ENCODE measurements at regions not wholly inside any gene's neighbourhood (a gene's known extent, or its start where the extent isn't known, plus 50 kb on each side); places are given as distances from the start of the nearest gene placed in this dataset.
"Not testable (repeated sequence)": the region's sequence is repeated elsewhere in the genome, so short reads cannot be mapped to it uniquely, and the experiment has no call there.

DNA sequence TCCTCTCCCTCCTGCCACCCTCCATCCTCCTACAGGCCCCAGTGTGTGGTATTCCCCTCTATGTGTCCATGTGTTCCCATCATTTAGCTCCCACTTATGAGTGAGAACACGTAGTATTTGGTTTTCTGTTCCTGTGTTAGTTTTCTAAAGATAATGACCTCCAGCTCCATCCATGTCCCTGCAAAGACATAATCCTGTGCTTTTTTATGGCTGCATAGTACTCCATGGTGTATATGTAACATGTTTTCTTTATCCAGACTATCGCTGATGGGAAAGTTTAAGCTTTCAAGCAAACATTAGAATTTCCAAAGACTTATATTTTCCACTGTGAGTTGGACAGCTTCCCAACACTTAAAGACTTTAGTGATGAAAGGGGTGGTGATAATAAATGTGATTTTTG, 105.9 kb upstream of the PIAS1 start:
- no peaks in the 10 kb centered on the region for H3K79me2 ChIP-seq (ENCODE audit: insufficient read depth, low read length)
- H3K23me2 ChIP-seq (ENCODE audit: insufficient read length, low read depth, low read length, poor library complexity, severe bottlenecking): no peaks in the 10 kb centered on the region
- no peak overlapping the region for H4K8ac ChIP-seq (replicated peaks; ENCODE audit: insufficient read length, low read depth, low read length)
- no peak overlapping the region for H2BK15ac ChIP-seq (ENCODE audit: low read depth, low read length)
- TF ChIP-seq, protein P1, sequence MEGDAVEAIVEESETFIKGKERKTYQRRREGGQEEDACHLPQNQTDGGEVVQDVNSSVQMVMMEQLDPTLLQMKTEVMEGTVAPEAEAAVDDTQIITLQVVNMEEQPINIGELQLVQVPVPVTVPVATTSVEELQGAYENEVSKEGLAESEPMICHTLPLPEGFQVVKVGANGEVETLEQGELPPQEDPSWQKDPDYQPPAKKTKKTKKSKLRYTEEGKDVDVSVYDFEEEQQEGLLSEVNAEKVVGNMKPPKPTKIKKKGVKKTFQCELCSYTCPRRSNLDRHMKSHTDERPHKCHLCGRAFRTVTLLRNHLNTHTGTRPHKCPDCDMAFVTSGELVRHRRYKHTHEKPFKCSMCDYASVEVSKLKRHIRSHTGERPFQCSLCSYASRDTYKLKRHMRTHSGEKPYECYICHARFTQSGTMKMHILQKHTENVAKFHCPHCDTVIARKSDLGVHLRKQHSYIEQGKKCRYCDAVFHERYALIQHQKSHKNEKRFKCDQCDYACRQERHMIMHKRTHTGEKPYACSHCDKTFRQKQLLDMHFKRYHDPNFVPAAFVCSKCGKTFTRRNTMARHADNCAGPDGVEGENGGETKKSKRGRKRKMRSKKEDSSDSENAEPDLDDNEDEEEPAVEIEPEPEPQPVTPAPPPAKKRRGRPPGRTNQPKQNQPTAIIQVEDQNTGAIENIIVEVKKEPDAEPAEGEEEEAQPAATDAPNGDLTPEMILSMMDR (conservative IDR thresholded peaks at IDR 0.05): no peak
- H3K56ac ChIP-seq (ENCODE audit: insufficient read length, low read depth, low read length): no peak overlapping the region
- H3K79me1 ChIP-seq (ENCODE audit: insufficient read depth, low read depth, low read length, poor library complexity, severe bottlenecking): no peaks in the 10 kb centered on the region
- H3K27ac ChIP-seq (ENCODE audit: insufficient read length, low read depth, low read length): no peak overlapping the region
- no peaks in the 10 kb centered on the region for H3K27me3 ChIP-seq (ENCODE audit: insufficient read depth, low read length)
- H2AFZ ChIP-seq (ENCODE audit: low read length): no peak overlapping the region
- no peak for DNase-seq
- no peak overlapping the region for H3K23ac ChIP-seq (ENCODE audit: insufficient read length, low read depth, low read length)
- no CpG with 5 or more reads among the region's 2 CpGs for WGBS (ENCODE audit: extremely low coverage, insufficient read length, low lambda C conversion rate)
- H2AK5ac ChIP-seq (ENCODE audit: insufficient read length, low read length): no peak overlapping the region
- no peaks in the 10 kb centered on the region; a peak in 1 of 7 replicates for H3K36me3 Mint-ChIP-seq (ENCODE audit: insufficient read depth in 1 of 3, low read depth in 3 of 3)
- no peaks in the 10 kb centered on the region for H3K4me1 ChIP-seq (ENCODE audit: insufficient read depth, low read length)
- H3K27ac Mint-ChIP-seq: no peak overlapping the region
- H2BK5ac ChIP-seq (ENCODE audit: insufficient read length, low read length): no peak overlapping the region
- H4K20me1 ChIP-seq (ENCODE audit: control insufficient read depth, insufficient read depth, insufficient read length): no peaks in the 10 kb centered on the region
- no peak overlapping the region for H4K91ac ChIP-seq (ENCODE audit: insufficient read length, low read depth, low read length)
- H3K9me3 Mint-ChIP-seq: peaks cover 3 to 5% of the 10 kb centered on the region in 2 experiments; a peak in 2 of 5 replicates
- no peak overlapping the region for H3K14ac ChIP-seq (ENCODE audit: insufficient read depth, low read length)
- H2BK20ac ChIP-seq (ENCODE audit: low read depth, low read length, poor library complexity, severe bottlenecking): no peak overlapping the region
- no peak overlapping the region for H3K9ac ChIP-seq (ENCODE audit: extremely low read depth, insufficient read length, low read length)
- no peak overlapping the region for H3K4me3 Mint-ChIP-seq
- no peak overlapping the region for H2BK120ac ChIP-seq (ENCODE audit: low read depth, low read length, poor library complexity, severe bottlenecking)
- H3K9me3 ChIP-seq (ENCODE audit: control insufficient read depth, low read depth, low read length): no peaks in the 10 kb centered on the region
- peaks cover 23 to 26% of the 10 kb centered on the region in 2 experiments for H3K4me1 Mint-ChIP-seq
- no peak overlapping the region for H3K4me2 ChIP-seq (ENCODE audit: insufficient read depth, insufficient read length, low read length)
- H3T11ph ChIP-seq (ENCODE audit: low read length): no peak overlapping the region
- no peak overlapping the region for H4K5ac ChIP-seq (ENCODE audit: insufficient read length, low read depth, low read length)
- no peak overlapping the region for H2BK12ac ChIP-seq (ENCODE audit: insufficient read length, low read depth, low read length)
- no peak overlapping the region for H3K18ac ChIP-seq (ENCODE audit: insufficient read length, low read depth, low read length)
- H3K4ac ChIP-seq (ENCODE audit: low read depth, low read length): no peak overlapping the region
- no peaks in the 10 kb centered on the region; the same call in 1 of the 2 replicates for H3K27me3 Mint-ChIP-seq (ENCODE audit: low read depth)

DNA sequence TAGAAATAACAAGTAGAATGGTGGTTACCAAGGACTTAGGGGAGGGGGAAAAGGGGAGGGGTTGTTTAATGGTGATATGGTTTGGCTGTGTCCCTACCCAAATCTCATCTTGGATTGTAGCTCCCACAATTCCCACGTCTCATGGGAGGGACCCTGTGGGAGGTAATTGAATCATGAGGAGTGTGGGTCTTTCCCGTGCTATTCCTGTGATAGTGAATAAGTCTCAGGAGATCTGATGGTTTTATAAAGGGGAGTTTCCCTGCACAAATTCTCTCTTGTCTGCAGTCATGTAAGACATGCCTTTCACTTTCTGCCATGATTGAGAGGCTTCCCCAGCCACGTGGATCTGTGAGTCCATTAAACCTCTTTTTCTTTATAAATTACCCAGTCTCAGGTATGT, 102.9 kb upstream of the PIAS1 start:
- not testable (repeated sequence) for H3K9me3 ChIP-seq (ENCODE audit: control insufficient read depth, low read depth, low read length); H3K4me3 Mint-ChIP-seq; H3K9ac ChIP-seq (ENCODE audit: extremely low read depth, insufficient read length, low read length); H3K27me3 ChIP-seq (ENCODE audit: insufficient read depth, low read length); DNase-seq; H2AK5ac ChIP-seq (ENCODE audit: insufficient read length, low read length); H2BK20ac ChIP-seq (ENCODE audit: low read depth, low read length, poor library complexity, severe bottlenecking); H3K27me3 Mint-ChIP-seq (ENCODE audit: low read depth); H2BK15ac ChIP-seq (ENCODE audit: low read depth, low read length); H3K14ac ChIP-seq (ENCODE audit: insufficient read depth, low read length); H4K91ac ChIP-seq (ENCODE audit: insufficient read length, low read depth, low read length); H4K8ac ChIP-seq (replicated peaks; ENCODE audit: insufficient read length, low read depth, low read length); H2BK120ac ChIP-seq (ENCODE audit: low read depth, low read length, poor library complexity, severe bottlenecking); H4K5ac ChIP-seq (ENCODE audit: insufficient read length, low read depth, low read length); H2BK12ac ChIP-seq (ENCODE audit: insufficient read length, low read depth, low read length); H3K23ac ChIP-seq (ENCODE audit: insufficient read length, low read depth, low read length); H3K79me2 ChIP-seq (ENCODE audit: insufficient read depth, low read length); H3K56ac ChIP-seq (ENCODE audit: insufficient read length, low read depth, low read length); H3K4me2 ChIP-seq (ENCODE audit: insufficient read depth, insufficient read length, low read length); H3K36me3 Mint-ChIP-seq (ENCODE audit: insufficient read depth in 1 of 3, low read depth in 3 of 3); H3K79me1 ChIP-seq (ENCODE audit: insufficient read depth, low read depth, low read length, poor library complexity, severe bottlenecking); H4K20me1 ChIP-seq (ENCODE audit: control insufficient read depth, insufficient read depth, insufficient read length); H3K27ac Mint-ChIP-seq; H2AFZ ChIP-seq (ENCODE audit: low read length); H3K18ac ChIP-seq (ENCODE audit: insufficient read length, low read depth, low read length); H2BK5ac ChIP-seq (ENCODE audit: insufficient read length, low read length); H3T11ph ChIP-seq (ENCODE audit: low read length); H3K23me2 ChIP-seq (ENCODE audit: insufficient read length, low read depth, low read length, poor library complexity, severe bottlenecking); H3K27ac ChIP-seq (ENCODE audit: insufficient read length, low read depth, low read length); H3K9me3 Mint-ChIP-seq; H3K4ac ChIP-seq (ENCODE audit: low read depth, low read length); H3K4me1 ChIP-seq (ENCODE audit: insufficient read depth, low read length)
- WGBS (ENCODE audit: extremely low coverage, insufficient read length, low lambda C conversion rate): no CpG with 5 or more reads among the region's 3 CpGs
- peaks cover 9 to 13% of the 10 kb centered on the region in 2 experiments for H3K4me1 Mint-ChIP-seq
